Loucy (cell line): ENCODE measurements at regions not wholly inside any gene's neighbourhood (a gene's known extent, or its start where the extent isn't known, plus 50 kb on each side); places are given as distances from the start of the nearest gene placed in this dataset.

ENCODE experiments used
- CTCF ChIP-seq: fragments of 200-600 bp; sonication (generic); conservative IDR thresholded peaks from 2 replicates; pipeline ENCODE4 v1.5.1; 2014; ENCODE audit warnings: mild to moderate bottlenecking, antibody characterized with exemption, low read length
- EZH2phosphoT487 ChIP-seq: fragments of 200-600 bp; IDR thresholded peaks from 2 replicates; pipeline ENCODE4 v1.6.1; 2018; ENCODE audit warnings: antibody characterized with exemption, mild to moderate bottlenecking, moderate library complexity, borderline replicate concordance

- TF ChIP-seq CTCF (no peak), EZH2phosphoT487 (no peak)
These were observed 167.2 kb upstream of the PROX1 start for GRCh38 chr1:213820362-213821149.
